Body of pancreas (tissue), 4 donors: ENCODE measurements at regions not wholly inside any gene's neighbourhood (a gene's known extent, or its start where the extent isn't known, plus 50 kb on each side); places are given as distances from the start of the nearest gene placed in this dataset.
A peak's percentile ranks its signal among the peaks of the same experiment; 100 is the strongest.

Source experiments
- ATAC-seq: fragments of 150-250 bp; one replicate; pipeline ENCODE4 v1.9.1; 2016
- DNase-seq, 4 donors: peaks; one replicate each; pipeline ENCODE4 v3.0.0-alpha.2; 2019
- H3K27ac ChIP-seq, 4 donors: fragments of 200-600 bp; sonication (generic); 1 replicate in 3 of 4; 2 replicates in 1 of 4; pipeline versions ENCODE4 v1.5.1 to v1.6.1; 2016 to 2019; ENCODE audit warnings: mild to moderate bottlenecking in 1 of 4, mixed read lengths in 1 of 4, moderate library complexity in 1 of 4
- H3K27me3 ChIP-seq, 2 donors: fragments of 200-600 bp; sonication (generic); one replicate each; pipeline ENCODE4 v1.6.0; 2016; ENCODE audit warnings: mild to moderate bottlenecking in 1 of 2
- H3K36me3 ChIP-seq, 2 donors: fragments of 200-600 bp; sonication (generic); replicated peaks in 1 of 2; 2 replicates each; pipeline ENCODE4 v1.5.1; 2016; ENCODE audit warnings: low read depth in 2 of 2; ENCODE audit not compliant: insufficient read depth in 1 of 2
- H3K4me1 ChIP-seq: fragments of 200-600 bp; sonication (generic); one replicate; pipeline ENCODE4 v1.6.0; 2016
- H3K4me3 ChIP-seq, 2 donors: fragments of 200-600 bp; sonication (generic); 1 replicate in 1 of 2; 2 replicates in 1 of 2; pipeline ENCODE4 v1.5.1; 2016 to 2019
- H3K9me3 ChIP-seq, 3 donors: fragments of 200-600 bp; sonication (generic); 1 replicate in 2 of 3; 2 replicates in 1 of 3; pipeline ENCODE4 v1.5.1; 2016
- POLR2A ChIP-seq, 3 donors: fragments of 450-650 bp; IDR thresholded peaks; one replicate each; pipeline ENCODE4 v1.6.1; 2016; ENCODE audit warnings: antibody characterized with exemption in 3 of 3, mild to moderate bottlenecking in 2 of 3
- WGBS, 2 donors: methylation state at CpG; one replicate each; pipeline ENCODE4 v1.1.5; 2017; 5-methylcytosine and 5-hydroxymethylcytosine counted together
- intact Hi-C: fragments of 100-400 bp; cut with DNase I; formaldehyde crosslinking; loops from one replicate; pipeline ENCODE4 v1.15.1; 2023
- TF ChIP-seq, protein P1 (sequence below), 7 experiments: fragments of 450-650 bp in 4 of 7; fragments of 200-600 bp in 3 of 7; sonication (generic) in 3 of 7; IDR thresholded peaks; one replicate each; pipeline ENCODE4 v1.5.1; 2016 to 2019; ENCODE audit warnings: antibody characterized with exemption in 7 of 7

DNA sequence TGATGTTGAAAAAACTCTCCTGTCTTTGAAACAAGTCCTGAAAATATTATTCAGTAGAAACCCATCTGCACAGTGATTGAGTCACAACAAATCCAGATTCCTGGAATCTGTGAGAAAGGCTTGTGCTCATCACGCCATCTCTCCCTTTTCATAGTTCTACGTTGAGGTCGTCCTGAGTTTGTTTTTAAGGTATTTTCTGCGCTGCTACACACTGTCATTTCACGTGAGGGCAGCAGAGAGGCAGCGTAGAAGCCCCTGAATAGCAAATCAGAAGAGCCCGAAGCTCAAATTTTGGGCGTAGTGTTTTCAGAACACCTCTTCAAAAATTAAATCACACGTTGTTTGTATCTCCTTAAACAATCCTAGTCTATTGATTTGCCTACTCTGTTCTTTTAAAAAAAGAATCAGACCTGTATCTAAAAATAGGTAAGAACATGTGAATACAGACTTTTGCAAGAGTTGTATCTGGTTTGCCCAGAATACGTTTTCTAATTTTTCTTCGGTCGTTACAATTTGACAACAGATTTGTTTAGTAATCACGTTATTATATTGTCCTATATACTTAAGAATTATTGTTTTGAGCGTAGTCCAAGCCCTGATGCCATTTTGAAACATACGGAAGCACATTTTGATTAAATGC is 61.6 kb upstream of the SLC38A11 start:
- ATAC-seq, result peak; percentile 78
- Histone ChIP-seq H3K4me3 (no peak overlapping the region), H3K4me1 (no peaks in the 10 kb centered on the region), H3K36me3 (no peaks in the 10 kb centered on the region), H3K9me3 (no peaks in the 10 kb centered on the region), H3K27me3 (no peaks in the 10 kb centered on the region), H3K27ac (no peak overlapping the region)
- no peak for TF ChIP-seq POLR2A (IDR thresholded peaks at IDR 0.05)
- TF ChIP-seq, protein P1, sequence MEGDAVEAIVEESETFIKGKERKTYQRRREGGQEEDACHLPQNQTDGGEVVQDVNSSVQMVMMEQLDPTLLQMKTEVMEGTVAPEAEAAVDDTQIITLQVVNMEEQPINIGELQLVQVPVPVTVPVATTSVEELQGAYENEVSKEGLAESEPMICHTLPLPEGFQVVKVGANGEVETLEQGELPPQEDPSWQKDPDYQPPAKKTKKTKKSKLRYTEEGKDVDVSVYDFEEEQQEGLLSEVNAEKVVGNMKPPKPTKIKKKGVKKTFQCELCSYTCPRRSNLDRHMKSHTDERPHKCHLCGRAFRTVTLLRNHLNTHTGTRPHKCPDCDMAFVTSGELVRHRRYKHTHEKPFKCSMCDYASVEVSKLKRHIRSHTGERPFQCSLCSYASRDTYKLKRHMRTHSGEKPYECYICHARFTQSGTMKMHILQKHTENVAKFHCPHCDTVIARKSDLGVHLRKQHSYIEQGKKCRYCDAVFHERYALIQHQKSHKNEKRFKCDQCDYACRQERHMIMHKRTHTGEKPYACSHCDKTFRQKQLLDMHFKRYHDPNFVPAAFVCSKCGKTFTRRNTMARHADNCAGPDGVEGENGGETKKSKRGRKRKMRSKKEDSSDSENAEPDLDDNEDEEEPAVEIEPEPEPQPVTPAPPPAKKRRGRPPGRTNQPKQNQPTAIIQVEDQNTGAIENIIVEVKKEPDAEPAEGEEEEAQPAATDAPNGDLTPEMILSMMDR (IDR thresholded peaks at IDR 0.05), result peak; percentile 43 to 60 (median 55)
- DNase-seq, result peak; percentile 32 to 51 (median 42)
- WGBS, 2 donors, result 13 to 16% methylated on average over 15 of the region's 15 CpGs
- intact Hi-C loops, result no loop called here

DNA sequence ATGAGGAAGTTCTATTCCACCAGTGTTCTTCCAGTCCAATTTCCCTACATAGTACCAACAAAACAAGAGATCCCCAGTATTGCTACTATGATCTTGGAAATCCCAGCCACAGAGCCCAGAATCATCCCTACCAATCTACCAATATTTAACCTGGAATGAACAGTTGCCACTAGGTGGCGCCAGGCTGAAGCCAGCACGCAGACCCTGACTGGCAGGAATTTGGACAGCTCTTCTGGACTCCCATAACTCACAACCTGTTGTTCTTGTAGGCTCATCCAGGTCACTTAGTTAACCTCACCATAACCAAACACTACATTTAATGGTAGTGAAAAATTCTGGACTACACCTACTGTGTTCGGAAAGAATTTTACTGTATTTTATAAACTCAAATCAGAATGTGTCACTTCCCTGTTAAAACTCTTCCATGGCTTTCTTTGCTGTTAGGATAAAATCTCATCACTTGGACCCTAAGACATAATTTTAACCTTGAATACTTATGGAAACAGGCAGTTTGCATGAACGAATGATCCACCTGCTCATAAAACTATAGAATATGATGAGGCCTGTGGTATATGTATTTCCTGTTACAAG is 59.8 kb upstream of the SLC38A11 start:
- Histone ChIP-seq H3K36me3 (no peaks in the 10 kb centered on the region), H3K27me3 (no peaks in the 10 kb centered on the region), H3K9me3 (no peaks in the 10 kb centered on the region), H3K27ac (no peak overlapping the region), H3K4me1 (no peaks in the 10 kb centered on the region), H3K4me3 (no peak overlapping the region)
- ATAC-seq (peak; percentile 81), DNase-seq (peak; percentile 76 to 82 (median 78))
- TF ChIP-seq POLR2A (IDR thresholded peaks at IDR 0.05), result no peak
- TF ChIP-seq, protein P1 (IDR thresholded peaks at IDR 0.05), result peak; percentile 71 to 89 (median 77)
- 21 to 24% methylated on average over 4 of the region's 4 CpGs for WGBS, 2 donors
- intact Hi-C loops, result no loop called here

DNA sequence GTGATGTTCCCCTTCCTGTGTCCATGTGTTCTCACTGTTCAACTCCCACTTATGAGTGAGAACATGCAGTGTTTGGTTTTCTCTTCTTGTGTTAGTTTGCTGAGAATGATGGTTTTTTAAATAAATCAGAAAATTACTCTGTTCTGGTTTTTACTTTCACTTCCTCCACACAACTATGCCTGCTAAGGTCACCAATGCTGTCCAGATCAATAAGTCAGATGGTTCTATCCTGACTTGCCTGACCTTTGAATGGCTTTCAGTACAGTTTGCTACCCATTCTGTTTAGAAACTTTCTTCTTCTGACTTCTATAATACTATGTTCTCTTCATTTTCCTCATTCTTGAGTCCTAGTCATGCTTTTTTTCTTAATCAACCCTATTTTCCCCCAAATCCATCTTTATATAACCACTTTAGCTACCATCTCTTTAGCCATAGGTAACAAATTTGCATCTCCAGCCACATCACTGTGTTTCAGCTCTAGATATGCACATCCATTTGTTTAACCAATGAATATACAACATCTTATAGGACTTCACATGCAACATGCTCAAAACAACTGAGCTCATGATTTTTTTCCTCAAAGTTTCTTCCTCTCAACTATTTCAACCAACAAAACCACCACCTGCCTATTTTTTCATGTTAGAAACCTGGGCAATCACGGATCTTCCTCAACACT is 58.8 kb upstream of the SLC38A11 start:
- Histone ChIP-seq H3K4me1 (peaks cover 4% of the 10 kb centered on the region), H3K4me3 (no peak overlapping the region), H3K9me3 (no peaks in the 10 kb centered on the region), H3K27ac (no peak overlapping the region), H3K36me3 (no peaks in the 10 kb centered on the region), H3K27me3 (no peaks in the 10 kb centered on the region)
- TF ChIP-seq, protein P1 (IDR thresholded peaks at IDR 0.05), result no peak
- TF ChIP-seq POLR2A (IDR thresholded peaks at IDR 0.05), result no peak
- no peak for DNase-seq
- ATAC-seq, result no peak
- intact Hi-C loops, result no loop called here
- WGBS, 2 donors, result 51 to 67% methylated on average over 1 of the region's 1 CpG

DNA sequence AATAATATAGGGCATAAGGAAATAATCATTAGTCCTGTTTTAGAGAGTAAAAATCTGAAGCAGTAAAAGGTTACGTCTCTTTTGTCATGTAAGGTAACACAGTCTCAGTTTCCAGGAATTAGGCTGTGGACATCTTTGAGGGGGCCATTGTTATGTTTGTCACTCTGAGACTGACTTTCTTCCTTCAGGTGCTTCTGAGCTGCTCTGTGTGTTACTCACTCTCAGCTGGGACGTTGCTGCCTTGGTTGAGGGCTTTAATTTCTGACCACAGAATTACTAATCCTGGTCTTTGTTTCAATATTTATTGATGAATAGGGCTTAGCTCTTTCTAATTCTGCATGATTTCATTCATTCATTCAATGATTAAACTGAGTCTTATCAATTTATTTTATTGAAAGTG is 55.9 kb upstream of the SLC38A11 start:
- H3K36me3 ChIP-seq, result no peaks in the 10 kb centered on the region
- no peak for TF ChIP-seq POLR2A (IDR thresholded peaks at IDR 0.05)
- TF ChIP-seq, protein P1 (IDR thresholded peaks at IDR 0.05), result no peak
- WGBS, 2 donors, result 81 to 83% methylated on average over 2 of the region's 2 CpGs

More for the DNA sequence above, 55.9 kb upstream of the SLC38A11 start:
- Histone ChIP-seq H3K4me3 (no peak overlapping the region), H3K27me3 (no peaks in the 10 kb centered on the region), H3K27ac (no peak overlapping the region), H3K4me1 (peaks cover 25% of the 10 kb centered on the region), H3K9me3 (no peaks in the 10 kb centered on the region)
- DNase-seq, result no peak
- intact Hi-C loops, result no loop called here
- no peak for ATAC-seq
